WTC11 (cell line): ENCODE measurements at regions not wholly inside any gene's neighbourhood (a gene's known extent, or its start where the extent isn't known, plus 50 kb on each side); places are given as distances from the start of the nearest gene placed in this dataset.

Experiments
- ATAC-seq: fragments of 200-7000 bp; cut with Tn5 transposase; 2 replicates; pipeline ENCODE4 v1.10.0; 2021; ENCODE audit warnings: mild to moderate bottlenecking, moderate library complexity
- CTCF ChIA-PET: fragments of 300-600 bp; sonication (Branson Sonifier 250); formaldehyde crosslinking; loops from one replicate; lab custom pipeline; 2021; ENCODE audit warnings: antibody characterized with exemption; lab: Charles Lee
- POLR2A ChIA-PET: fragments of 350-600 bp; sonication (Branson Sonifier 250); formaldehyde crosslinking; loops from one replicate; lab custom pipeline; 2021; ENCODE audit warnings: antibody characterized with exemption; lab: Charles Lee
- DNase-seq: peaks from one replicate; pipeline ENCODE4 v3.0.0; 2021; ENCODE audit warnings: low spot score
- H3K27ac Mint-ChIP-seq: 2 replicates; pipeline ENCODE4 v1.8.0; 2021; ENCODE audit warnings: mixed read lengths
- H3K27me3 Mint-ChIP-seq: 2 replicates; pipeline ENCODE4 v1.8.0; 2021; ENCODE audit warnings: low read depth, mild to moderate bottlenecking, moderate library complexity, mixed read lengths
- H3K36me3 Mint-ChIP-seq: 2 replicates; pipeline ENCODE4 v1.8.0; 2021; ENCODE audit warnings: mixed read lengths
- H3K4me1 Mint-ChIP-seq: 2 replicates; pipeline ENCODE4 v1.8.0; 2022; ENCODE audit warnings: mixed read lengths
- H3K4me3 Mint-ChIP-seq: 2 replicates; pipeline ENCODE4 v1.8.0; 2021; ENCODE audit warnings: mild to moderate bottlenecking, moderate library complexity, mixed read lengths
- H3K9me3 Mint-ChIP-seq: 2 replicates; pipeline ENCODE4 v1.8.0; 2021; ENCODE audit warnings: mixed read lengths
- CREM ChIP-seq: sonication (generic); formaldehyde crosslinking; IDR thresholded peaks from 2 replicates; pipeline ENCODE4 v1.8.1; 2022; ENCODE audit warnings: mild to moderate bottlenecking, missing genetic modification reagents, moderate library complexity
- EMX1 ChIP-seq: fragments of 250-450 bp; sonication (Bioruptor Pico); IDR thresholded peaks from 2 replicates; pipeline ENCODE4 v1.8.0; 2021; ENCODE audit warnings: mild to moderate bottlenecking
- ESRRA ChIP-seq: sonication (generic); formaldehyde crosslinking; IDR thresholded peaks from 2 replicates; pipeline ENCODE4 v1.8.1; 2022; ENCODE audit warnings: mild to moderate bottlenecking, missing genetic modification reagents, borderline replicate concordance
- FOXJ3 ChIP-seq: sonication (generic); formaldehyde crosslinking; IDR thresholded peaks from 2 replicates; pipeline ENCODE4 v1.9.0; 2021; ENCODE audit warnings: missing genetic modification reagents, mild to moderate bottlenecking, borderline replicate concordance
- FOXP1 ChIP-seq: sonication (generic); formaldehyde crosslinking; IDR thresholded peaks from 2 replicates; pipeline ENCODE4 v1.8.0; 2022; ENCODE audit warnings: missing genetic modification reagents, mild to moderate bottlenecking, moderate library complexity, borderline replicate concordance
- GRHL2 ChIP-seq: fragments of 250-450 bp; sonication (Bioruptor Pico); IDR thresholded peaks from 2 replicates; pipeline ENCODE4 v1.8.0; 2022; ENCODE audit warnings: mild to moderate bottlenecking, moderate library complexity; ENCODE audit not compliant: insufficient replicate concordance, severe bottlenecking
- GTF2I ChIP-seq: fragments of 250-450 bp; sonication (Bioruptor Pico); conservative IDR thresholded peaks from 2 replicates; pipeline ENCODE4 v1.4.0; 2021; ENCODE audit warnings: mild to moderate bottlenecking
- JAZF1 ChIP-seq: fragments of 250-450 bp; sonication (Bioruptor Pico); IDR thresholded peaks from 2 replicates; pipeline ENCODE4 v1.9.0; 2021; ENCODE audit warnings: moderate library complexity, mild to moderate bottlenecking, inconsistent platforms
- JUN ChIP-seq: sonication (generic); formaldehyde crosslinking; IDR thresholded peaks from 2 replicates; pipeline ENCODE4 v1.8.0; 2023; ENCODE audit warnings: mild to moderate bottlenecking, missing genetic modification reagents
- MYBL2 ChIP-seq: sonication (generic); formaldehyde crosslinking; IDR thresholded peaks from 2 replicates; pipeline ENCODE4 v1.8.1; 2023; ENCODE audit warnings: mild to moderate bottlenecking, moderate library complexity, missing genetic modification reagents
- NFATC4 ChIP-seq: fragments of 250-450 bp; sonication (Bioruptor Pico); IDR thresholded peaks from 2 replicates; pipeline ENCODE4 v1.9.0; 2021; ENCODE audit warnings: mild to moderate bottlenecking
- NR1H2 ChIP-seq: sonication (generic); formaldehyde crosslinking; IDR thresholded peaks from 2 replicates; pipeline ENCODE4 v1.9.0; 2021; ENCODE audit warnings: mild to moderate bottlenecking, moderate library complexity, missing genetic modification reagents
- NR3C1 ChIP-seq: sonication (generic); formaldehyde crosslinking; conservative IDR thresholded peaks from 2 replicates; pipeline ENCODE4 v1.8.1; 2023; ENCODE audit warnings: low read depth, mild to moderate bottlenecking, missing genetic modification reagents
- RORB ChIP-seq: fragments of 250-450 bp; sonication (Bioruptor Pico); IDR thresholded peaks from 2 replicates; pipeline ENCODE4 v1.9.0; 2021; ENCODE audit warnings: mild to moderate bottlenecking
- SMAD4 ChIP-seq: sonication (generic); formaldehyde crosslinking; IDR thresholded peaks from 2 replicates; pipeline ENCODE4 v1.8.0; 2022; ENCODE audit warnings: mild to moderate bottlenecking, missing genetic modification reagents
- SP1 ChIP-seq: sonication (generic); formaldehyde crosslinking; conservative IDR thresholded peaks from 2 replicates; pipeline ENCODE4 v1.8.1; 2022; ENCODE audit warnings: missing genetic modification reagents
- TEAD1 ChIP-seq: sonication (generic); formaldehyde crosslinking; IDR thresholded peaks from 2 replicates; pipeline ENCODE4 v1.8.0; 2022; ENCODE audit warnings: mild to moderate bottlenecking, missing genetic modification reagents
- TEAD4 ChIP-seq: sonication (generic); formaldehyde crosslinking; IDR thresholded peaks from 2 replicates; pipeline ENCODE4 v1.8.0; 2022; ENCODE audit warnings: mild to moderate bottlenecking, missing genetic modification reagents
- ZBTB21 ChIP-seq: sonication (generic); formaldehyde crosslinking; IDR thresholded peaks from 2 replicates; pipeline ENCODE4 v1.8.1; 2023; ENCODE audit warnings: mild to moderate bottlenecking, missing genetic modification reagents, borderline replicate concordance
- TF ChIP-seq, protein P1 (sequence below): sonication (generic); formaldehyde crosslinking; IDR thresholded peaks from 2 replicates; pipeline ENCODE4 v1.8.0; 2022; ENCODE audit warnings: mild to moderate bottlenecking, missing genetic modification reagents
- TF ChIP-seq, protein P2 (sequence below): fragments of 250-450 bp; sonication (Bioruptor Pico); IDR thresholded peaks from 2 replicates; pipeline ENCODE4 v1.9.0; 2021; ENCODE audit warnings: mild to moderate bottlenecking, borderline replicate concordance
- TF ChIP-seq, protein P3 (sequence below): fragments of 250-450 bp; sonication (Bioruptor Pico); IDR thresholded peaks from 2 replicates; pipeline ENCODE4 v2.1.2; 2022; ENCODE audit warnings: mild to moderate bottlenecking, moderate library complexity
- TF ChIP-seq, protein P4 (sequence below): sonication (generic); formaldehyde crosslinking; IDR thresholded peaks from 2 replicates; pipeline ENCODE4 v1.8.0; 2022; ENCODE audit warnings: mild to moderate bottlenecking, missing genetic modification reagents
- TF ChIP-seq, protein P5 (sequence below): sonication (generic); formaldehyde crosslinking; conservative IDR thresholded peaks from 2 replicates; pipeline ENCODE4 v1.8.1; 2023; ENCODE audit warnings: mild to moderate bottlenecking, low read depth, missing genetic modification reagents, moderate library complexity
- TF ChIP-seq, protein P6 (sequence below): sonication (generic); formaldehyde crosslinking; conservative IDR thresholded peaks from 2 replicates; pipeline ENCODE4 v1.8.1; 2022; ENCODE audit warnings: mild to moderate bottlenecking, missing genetic modification reagents

DNA sequence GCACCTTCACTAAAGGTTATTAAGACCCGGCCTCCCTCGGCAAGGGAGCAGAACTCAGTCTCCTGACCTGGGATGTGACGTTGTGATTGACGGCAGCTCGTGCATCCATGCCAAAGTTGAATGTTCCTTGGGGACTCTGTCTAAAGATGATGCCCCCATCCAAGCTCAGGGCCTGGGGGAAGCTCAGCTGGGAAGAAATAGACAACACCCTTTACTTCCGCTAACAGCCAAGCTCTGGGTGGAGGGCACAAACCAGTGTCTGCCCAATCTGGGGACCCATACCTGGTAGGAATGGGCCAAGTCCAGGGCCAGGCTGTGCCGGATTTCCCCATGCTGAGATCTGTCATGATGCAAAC is 95.4 kb downstream of the RMI2 start:
- ATAC-seq = no peak
- no peak overlapping the region for H3K27ac Mint-ChIP-seq
- TF ChIP-seq, protein P1, sequence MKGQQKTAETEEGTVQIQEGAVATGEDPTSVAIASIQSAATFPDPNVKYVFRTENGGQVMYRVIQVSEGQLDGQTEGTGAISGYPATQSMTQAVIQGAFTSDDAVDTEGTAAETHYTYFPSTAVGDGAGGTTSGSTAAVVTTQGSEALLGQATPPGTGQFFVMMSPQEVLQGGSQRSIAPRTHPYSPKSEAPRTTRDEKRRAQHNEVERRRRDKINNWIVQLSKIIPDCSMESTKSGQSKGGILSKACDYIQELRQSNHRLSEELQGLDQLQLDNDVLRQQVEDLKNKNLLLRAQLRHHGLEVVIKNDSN (CRISPR knock-in tag) = no peak
- TF ChIP-seq GRHL2 (CRISPR knock-in tag) (no peak), MYBL2 (CRISPR knock-in tag) (no peak), GTF2I (CRISPR knock-in tag) (no peak), ESRRA (CRISPR knock-in tag) (no peak), FOXJ3 (no peak), CREM (CRISPR knock-in tag) (no peak), TEAD4 (CRISPR knock-in tag) (no peak), EMX1 (CRISPR knock-in tag) (no peak), NFATC4 (no peak), SP1 (CRISPR knock-in tag) (no peak), JUN (no peak), JAZF1 (CRISPR knock-in tag) (no peak), RORB (CRISPR knock-in tag) (no peak)
- TF ChIP-seq, protein P2, sequence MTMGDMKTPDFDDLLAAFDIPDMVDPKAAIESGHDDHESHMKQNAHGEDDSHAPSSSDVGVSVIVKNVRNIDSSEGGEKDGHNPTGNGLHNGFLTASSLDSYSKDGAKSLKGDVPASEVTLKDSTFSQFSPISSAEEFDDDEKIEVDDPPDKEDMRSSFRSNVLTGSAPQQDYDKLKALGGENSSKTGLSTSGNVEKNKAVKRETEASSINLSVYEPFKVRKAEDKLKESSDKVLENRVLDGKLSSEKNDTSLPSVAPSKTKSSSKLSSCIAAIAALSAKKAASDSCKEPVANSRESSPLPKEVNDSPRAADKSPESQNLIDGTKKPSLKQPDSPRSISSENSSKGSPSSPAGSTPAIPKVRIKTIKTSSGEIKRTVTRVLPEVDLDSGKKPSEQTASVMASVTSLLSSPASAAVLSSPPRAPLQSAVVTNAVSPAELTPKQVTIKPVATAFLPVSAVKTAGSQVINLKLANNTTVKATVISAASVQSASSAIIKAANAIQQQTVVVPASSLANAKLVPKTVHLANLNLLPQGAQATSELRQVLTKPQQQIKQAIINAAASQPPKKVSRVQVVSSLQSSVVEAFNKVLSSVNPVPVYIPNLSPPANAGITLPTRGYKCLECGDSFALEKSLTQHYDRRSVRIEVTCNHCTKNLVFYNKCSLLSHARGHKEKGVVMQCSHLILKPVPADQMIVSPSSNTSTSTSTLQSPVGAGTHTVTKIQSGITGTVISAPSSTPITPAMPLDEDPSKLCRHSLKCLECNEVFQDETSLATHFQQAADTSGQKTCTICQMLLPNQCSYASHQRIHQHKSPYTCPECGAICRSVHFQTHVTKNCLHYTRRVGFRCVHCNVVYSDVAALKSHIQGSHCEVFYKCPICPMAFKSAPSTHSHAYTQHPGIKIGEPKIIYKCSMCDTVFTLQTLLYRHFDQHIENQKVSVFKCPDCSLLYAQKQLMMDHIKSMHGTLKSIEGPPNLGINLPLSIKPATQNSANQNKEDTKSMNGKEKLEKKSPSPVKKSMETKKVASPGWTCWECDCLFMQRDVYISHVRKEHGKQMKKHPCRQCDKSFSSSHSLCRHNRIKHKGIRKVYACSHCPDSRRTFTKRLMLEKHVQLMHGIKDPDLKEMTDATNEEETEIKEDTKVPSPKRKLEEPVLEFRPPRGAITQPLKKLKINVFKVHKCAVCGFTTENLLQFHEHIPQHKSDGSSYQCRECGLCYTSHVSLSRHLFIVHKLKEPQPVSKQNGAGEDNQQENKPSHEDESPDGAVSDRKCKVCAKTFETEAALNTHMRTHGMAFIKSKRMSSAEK (CRISPR knock-in tag) = no peak
- TF ChIP-seq, protein P3, sequence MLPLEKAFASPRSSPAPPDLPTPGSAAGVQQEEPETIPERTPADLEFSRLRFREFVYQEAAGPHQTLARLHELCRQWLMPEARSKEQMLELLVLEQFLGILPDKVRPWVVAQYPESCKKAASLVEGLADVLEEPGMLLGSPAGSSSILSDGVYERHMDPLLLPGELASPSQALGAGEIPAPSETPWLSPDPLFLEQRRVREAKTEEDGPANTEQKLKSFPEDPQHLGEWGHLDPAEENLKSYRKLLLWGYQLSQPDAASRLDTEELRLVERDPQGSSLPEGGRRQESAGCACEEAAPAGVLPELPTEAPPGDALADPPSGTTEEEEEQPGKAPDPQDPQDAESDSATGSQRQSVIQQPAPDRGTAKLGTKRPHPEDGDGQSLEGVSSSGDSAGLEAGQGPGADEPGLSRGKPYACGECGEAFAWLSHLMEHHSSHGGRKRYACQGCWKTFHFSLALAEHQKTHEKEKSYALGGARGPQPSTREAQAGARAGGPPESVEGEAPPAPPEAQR (CRISPR knock-in tag) = no peak
- TF ChIP-seq, protein P4, sequence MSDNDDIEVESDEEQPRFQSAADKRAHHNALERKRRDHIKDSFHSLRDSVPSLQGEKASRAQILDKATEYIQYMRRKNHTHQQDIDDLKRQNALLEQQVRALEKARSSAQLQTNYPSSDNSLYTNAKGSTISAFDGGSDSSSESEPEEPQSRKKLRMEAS (CRISPR knock-in tag) = no peak
- TF ChIP-seq, all 79 proteins: peak for 0
- CTCF ChIA-PET = interaction anchor here (0.5 to 1.2 kb wide), 4 partner anchors 33 to 91 kb away, joined by 3 read pairs; no protein-coding TSS in a partner anchor
- POLR2A ChIA-PET = no interaction called here
- Mint-ChIP-seq H3K36me3 (peaks cover 16% of the 10 kb centered on the region), H3K4me1 (no peaks in the 10 kb centered on the region), H3K4me3 (no peak overlapping the region), H3K9me3 (peaks cover 23% of the 10 kb centered on the region), H3K27me3 (peaks cover 2% of the 10 kb centered on the region; the same call in 1 of the 2 replicates)
- DNase-seq = no peak

DNA sequence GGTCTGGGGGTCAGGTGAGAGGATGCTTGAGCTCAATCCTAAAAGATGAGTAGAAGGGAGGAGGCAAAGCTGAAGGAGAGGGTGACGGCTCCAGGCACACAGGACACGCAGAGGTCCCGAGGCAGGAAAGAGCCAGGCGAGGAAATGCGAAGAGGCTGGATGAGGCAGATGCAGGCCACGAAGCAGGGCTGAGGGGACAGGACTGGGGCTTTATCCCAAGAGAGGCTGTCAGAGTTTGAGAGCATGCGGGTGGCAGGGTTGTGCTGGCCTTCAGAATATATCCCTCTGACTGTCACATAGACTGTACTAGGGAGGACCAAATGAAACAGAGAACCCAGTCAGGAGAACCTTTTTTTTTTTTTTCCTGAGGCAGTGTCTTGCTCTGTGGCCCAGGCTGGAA is 100.2 kb downstream of the RMI2 start:
- Mint-ChIP-seq H3K27ac (no peak overlapping the region), H3K27me3 (no peaks in the 10 kb centered on the region), H3K9me3 (peaks cover 14% of the 10 kb centered on the region), H3K4me3 (no peak overlapping the region), H3K4me1 (no peaks in the 10 kb centered on the region), H3K36me3 (peaks cover 12% of the 10 kb centered on the region)
- CTCF ChIA-PET = interaction anchor here (1.1 kb wide), 2 partner anchors 49 to 87 kb away, joined by 3 read pairs; no protein-coding TSS in a partner anchor
- ATAC-seq = no peak
- DNase-seq = no peak
- POLR2A ChIA-PET = no interaction called here
- TF ChIP-seq NFATC4 (no peak), NR1H2 (CRISPR knock-in tag) (no peak), NR3C1 (CRISPR knock-in tag) (no peak), ZBTB21 (CRISPR knock-in tag) (no peak), EMX1 (CRISPR knock-in tag) (no peak), FOXP1 (CRISPR knock-in tag) (no peak), SMAD4 (CRISPR knock-in tag) (no peak), JUN (no peak), SP1 (CRISPR knock-in tag) (no peak), TEAD4 (CRISPR knock-in tag) (no peak), GRHL2 (CRISPR knock-in tag) (no peak), TEAD1 (CRISPR knock-in tag) (no peak)
- TF ChIP-seq, protein P5, sequence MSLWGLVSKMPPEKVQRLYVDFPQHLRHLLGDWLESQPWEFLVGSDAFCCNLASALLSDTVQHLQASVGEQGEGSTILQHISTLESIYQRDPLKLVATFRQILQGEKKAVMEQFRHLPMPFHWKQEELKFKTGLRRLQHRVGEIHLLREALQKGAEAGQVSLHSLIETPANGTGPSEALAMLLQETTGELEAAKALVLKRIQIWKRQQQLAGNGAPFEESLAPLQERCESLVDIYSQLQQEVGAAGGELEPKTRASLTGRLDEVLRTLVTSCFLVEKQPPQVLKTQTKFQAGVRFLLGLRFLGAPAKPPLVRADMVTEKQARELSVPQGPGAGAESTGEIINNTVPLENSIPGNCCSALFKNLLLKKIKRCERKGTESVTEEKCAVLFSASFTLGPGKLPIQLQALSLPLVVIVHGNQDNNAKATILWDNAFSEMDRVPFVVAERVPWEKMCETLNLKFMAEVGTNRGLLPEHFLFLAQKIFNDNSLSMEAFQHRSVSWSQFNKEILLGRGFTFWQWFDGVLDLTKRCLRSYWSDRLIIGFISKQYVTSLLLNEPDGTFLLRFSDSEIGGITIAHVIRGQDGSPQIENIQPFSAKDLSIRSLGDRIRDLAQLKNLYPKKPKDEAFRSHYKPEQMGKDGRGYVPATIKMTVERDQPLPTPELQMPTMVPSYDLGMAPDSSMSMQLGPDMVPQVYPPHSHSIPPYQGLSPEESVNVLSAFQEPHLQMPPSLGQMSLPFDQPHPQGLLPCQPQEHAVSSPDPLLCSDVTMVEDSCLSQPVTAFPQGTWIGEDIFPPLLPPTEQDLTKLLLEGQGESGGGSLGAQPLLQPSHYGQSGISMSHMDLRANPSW (CRISPR knock-in tag) = no peak
- TF ChIP-seq, protein P6, sequence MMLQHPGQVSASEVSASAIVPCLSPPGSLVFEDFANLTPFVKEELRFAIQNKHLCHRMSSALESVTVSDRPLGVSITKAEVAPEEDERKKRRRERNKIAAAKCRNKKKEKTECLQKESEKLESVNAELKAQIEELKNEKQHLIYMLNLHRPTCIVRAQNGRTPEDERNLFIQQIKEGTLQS = no peak
